ENCODE measurements at regions not wholly inside any gene's neighbourhood (a gene's known extent, or its start where the extent isn't known, plus 50 kb on each side); places are given as distances from the start of the nearest gene placed in this dataset.

GRCh38 chr3:94619643-94620042 is 556.8 kb downstream of the NSUN3 start:
- TF ChIP-seq CTCF (IDR thresholded peaks at IDR 0.05; ENCODE audit: low read depth, low read length, poor library complexity, severe bottlenecking) (no peak), EZH2phosphoT487 (IDR thresholded peaks at IDR 0.05; ENCODE audit: borderline replicate concordance, low read length) (no peak)

All from DOHH2 (cell line).